ENCODE measurements at regions not wholly inside any gene's neighbourhood (a gene's known extent, or its start where the extent isn't known, plus 50 kb on each side); places are given as distances from the start of the nearest gene placed in this dataset.
"Not testable (repeated sequence)": the region's sequence is repeated elsewhere in the genome, so short reads cannot be mapped to it uniquely, and the experiment has no call there.

GRCh38 chr13:59229861-59230260 is 933.9 kb downstream of the DIAPH3 start:
- no peak for DNase-seq (ENCODE audit: low read depth in 2 of 2)

DNA sequence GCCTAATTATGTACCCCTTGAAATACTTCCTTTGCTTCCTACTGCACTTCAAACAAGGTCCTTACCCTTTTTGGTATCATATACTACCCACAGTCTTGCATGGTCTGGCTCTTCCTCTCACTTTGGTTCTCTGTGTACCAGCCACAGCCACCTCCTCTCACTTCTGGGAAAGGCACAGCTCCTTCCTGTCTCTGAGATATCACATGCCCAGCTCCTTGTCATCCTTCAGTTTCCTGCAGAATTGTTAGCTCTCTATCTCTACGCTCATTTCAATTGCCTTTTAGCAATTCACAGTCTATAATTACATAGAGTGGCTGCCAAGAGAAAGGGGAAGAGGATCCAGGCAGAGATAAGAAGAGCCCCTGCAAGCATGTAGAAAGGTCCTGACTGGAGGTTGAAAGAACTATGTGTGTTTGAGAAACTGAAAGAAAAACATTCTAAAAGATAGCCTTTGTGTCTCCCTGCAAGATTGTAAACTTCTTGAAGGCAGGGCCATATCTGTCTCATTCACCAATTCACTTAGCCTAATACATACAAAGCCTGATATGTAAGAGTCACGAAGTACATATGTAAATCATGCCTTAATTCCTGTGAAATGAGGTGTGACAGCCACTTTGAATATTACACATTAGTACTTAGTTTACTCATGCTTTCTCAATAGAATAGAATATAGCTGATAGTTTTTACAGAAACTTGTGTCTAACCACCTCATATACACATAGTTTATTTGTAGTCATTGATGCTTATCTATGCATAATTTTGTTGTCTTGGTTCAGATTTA is 933.1 kb downstream of the DIAPH3 start:
- no peak for DNase-seq (ENCODE audit: low read depth in 2 of 2)

- DNase-seq (ENCODE audit: low read depth in 2 of 2), result no peak
These were observed 927.3 kb downstream of the DIAPH3 start for GRCh38 chr13:59236309-59236919.

- DNase-seq (ENCODE audit: low read depth in 2 of 2), result no peak
These were observed 926.8 kb downstream of the DIAPH3 start for GRCh38 chr13:59236944-59237343.

DNA sequence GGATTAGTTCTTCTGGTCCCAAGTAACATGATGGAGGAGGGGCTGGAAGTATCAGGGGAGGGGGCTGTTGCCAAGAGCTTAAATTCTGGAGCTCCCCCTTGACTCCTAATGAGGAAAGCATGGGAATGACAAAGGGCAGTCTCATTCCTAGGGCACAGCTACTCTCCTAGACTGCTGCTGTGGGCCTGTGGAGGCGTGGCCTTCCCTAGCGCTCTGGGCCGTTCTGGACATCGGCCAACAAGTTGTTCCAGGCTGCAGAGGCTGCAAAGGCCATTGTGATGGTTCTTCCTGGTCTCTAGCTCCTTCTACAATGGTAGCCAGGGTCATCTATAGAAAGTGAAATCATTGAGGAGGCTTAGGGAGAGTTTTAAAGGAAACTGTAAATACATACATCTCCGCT is 916.6 kb downstream of the DIAPH3 start:
- no peak for DNase-seq (ENCODE audit: low read depth in 2 of 2)

DNA sequence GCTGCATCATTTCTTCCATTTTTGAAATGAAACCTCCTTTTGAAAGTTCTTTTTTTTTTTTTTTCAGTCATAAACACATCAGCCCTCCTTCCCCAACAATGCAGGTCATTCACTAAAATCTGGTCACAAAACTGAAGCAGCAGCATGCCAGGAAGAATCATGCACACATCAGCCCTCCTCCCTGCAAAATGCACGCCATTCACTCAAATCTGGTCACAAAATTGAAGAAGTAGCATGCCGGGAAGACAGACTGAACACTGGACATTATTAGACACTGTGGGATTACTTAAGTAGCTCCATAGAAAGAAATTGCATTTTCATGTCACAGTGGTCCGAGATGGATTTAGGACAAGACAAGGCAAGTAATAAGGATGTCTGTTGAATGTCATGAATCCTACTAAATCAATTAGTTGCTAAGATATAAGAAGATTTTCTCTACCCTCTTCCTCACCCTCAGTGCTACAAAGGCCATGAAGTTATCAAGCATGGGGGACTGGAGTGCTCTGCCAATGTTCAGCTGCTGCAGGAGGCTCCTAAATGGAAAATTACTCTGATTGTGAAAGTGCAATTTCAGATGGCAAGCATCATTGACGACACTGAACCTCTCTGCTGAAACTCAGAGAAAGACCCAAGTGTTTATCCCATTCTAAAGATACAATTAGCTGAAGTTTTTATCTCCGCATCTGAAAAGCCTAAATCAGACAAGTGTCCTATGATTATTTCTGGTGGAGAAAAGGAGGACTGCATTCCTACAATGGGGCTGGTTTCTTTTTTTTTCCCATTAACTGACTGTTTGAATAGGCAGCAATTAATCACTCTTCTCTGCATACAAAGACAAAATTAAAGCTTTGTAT is 913.2 kb downstream of the DIAPH3 start:
- no peak for DNase-seq (ENCODE audit: low read depth in 2 of 2)

GRCh38 chr13:59259165-59260000 is 904.3 kb downstream of the DIAPH3 start:
- DNase-seq (ENCODE audit: low read depth in 2 of 2), result no peak

GRCh38 chr13:59261928-59262488 is 901.7 kb downstream of the DIAPH3 start:
- no peak for DNase-seq (ENCODE audit: low read depth in 2 of 2)

DNA sequence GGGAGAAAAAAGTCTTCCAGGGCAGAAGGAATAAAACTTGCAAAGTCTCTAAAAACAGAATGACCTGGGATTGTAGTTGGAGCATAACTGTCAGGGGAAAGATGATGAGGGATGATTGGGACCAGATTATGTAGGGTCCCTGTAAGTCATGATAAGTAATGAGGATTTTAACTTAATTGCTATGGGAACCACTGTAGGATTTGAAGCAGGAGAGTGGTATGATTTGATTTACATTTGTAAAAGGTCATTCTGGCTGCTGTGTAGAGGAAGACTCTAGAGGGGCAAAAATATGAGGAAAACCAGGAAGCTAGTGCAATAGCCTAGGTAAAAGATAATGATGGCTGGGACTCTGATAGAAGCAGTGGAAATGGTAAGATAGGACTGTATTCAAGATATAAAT is 900.2 kb downstream of the DIAPH3 start:
- no peak for DNase-seq (ENCODE audit: low read depth in 2 of 2)

DNA sequence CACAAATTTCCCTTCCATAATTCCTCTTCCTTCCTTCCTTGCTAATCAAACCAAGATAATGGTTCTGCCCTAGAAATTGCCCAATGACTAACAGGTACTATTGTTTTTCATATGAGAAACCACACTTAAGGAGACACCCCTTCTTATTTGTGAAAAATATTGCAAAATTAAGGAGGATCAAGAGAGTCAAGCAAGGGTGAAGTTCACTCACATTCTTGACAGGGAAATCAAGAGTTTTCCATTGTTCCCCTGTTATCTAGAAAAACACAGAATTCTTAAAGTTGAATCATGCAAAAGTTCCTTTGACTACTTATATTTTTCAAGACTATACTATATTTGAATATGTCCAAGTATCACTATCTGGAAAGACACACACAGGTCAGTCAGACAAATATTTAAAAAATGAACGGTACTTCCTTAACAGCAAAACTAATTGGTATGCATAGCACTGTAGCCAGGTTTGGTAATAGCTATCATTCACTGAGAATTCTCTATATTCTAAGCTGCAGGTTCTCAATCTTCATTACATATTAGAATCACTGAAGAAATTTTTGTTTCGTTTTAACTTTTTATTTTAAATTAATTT is 897.2 kb downstream of the DIAPH3 start:
- no peak for DNase-seq (ENCODE audit: low read depth in 2 of 2)

DNA sequence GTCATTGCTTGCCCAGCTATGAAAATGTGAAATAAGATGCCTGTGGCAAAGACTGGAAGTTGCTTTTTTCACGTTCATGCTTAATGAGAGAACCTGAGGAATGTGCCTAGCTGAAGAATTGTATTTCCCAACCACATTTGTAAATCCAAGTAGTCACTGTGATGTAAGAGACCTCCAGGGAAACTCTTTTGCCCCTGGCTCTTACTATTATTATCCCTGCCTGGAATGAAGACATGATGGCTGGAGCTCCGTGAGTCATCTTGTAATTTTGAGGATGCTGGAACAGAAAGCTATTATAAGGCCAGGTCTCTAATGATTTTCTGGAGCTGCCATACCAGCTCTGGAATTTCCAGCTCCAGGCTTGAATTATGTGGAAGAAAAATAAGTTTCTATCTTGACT is 894.3 kb downstream of the DIAPH3 start:
- no peak for DNase-seq (ENCODE audit: low read depth in 2 of 2)

DNA sequence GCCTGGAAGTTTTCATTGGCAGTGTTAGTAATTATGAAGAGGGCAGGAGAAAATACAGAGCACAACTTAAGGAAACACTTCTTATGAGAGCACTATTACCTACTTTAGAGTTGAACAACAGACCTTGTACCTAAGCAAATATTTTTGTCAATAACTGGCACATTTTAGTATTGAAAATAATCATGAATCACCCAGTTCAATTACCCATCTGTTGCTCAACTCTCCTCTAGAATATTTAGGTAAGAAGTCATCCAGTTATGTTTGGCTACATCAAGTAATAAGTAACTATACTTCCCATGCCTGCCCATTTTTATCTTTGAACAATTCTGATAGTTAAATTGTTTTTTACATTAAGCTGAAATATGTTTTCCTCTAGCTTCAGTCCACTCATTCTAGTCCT is 893.4 kb downstream of the DIAPH3 start:
- no peak for DNase-seq (ENCODE audit: low read depth in 2 of 2)

DNA sequence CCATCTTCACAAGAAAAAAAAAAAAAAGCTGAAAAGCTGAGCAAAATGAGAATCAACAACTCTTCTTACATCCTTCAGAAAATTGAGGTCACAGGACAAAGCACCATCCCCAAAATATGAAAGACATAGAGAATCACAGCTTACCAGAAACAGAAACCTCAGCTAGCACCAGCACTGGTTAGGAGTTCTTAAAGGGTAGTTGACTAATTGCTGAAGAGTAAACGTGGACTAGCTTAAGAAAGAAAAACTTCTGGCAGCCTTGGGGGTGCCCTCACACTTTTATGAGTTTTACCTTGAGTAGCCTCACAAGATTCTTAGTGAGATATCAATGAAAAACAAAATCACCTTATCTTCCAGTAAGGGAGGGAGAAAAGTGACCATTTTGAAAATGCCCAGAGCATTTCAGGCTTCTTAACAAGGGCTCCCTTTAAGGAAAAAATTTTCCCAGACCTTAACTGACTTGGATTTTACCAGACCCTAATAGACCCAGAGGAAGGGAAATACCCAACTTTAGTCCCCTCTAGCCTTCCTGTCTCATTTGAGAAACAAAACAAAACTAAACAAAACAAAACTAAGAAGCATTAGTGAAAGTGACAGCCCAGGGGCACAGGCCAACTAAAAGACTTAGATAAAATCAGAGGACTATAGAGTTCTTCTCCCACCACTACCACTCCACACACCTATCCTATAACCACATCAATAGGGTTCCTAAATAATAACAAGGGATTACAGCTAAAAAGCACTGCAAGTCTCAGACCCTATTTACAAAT is 888.6 kb downstream of the DIAPH3 start:
- DNase-seq (ENCODE audit: low read depth in 2 of 2), result no peak

DNA sequence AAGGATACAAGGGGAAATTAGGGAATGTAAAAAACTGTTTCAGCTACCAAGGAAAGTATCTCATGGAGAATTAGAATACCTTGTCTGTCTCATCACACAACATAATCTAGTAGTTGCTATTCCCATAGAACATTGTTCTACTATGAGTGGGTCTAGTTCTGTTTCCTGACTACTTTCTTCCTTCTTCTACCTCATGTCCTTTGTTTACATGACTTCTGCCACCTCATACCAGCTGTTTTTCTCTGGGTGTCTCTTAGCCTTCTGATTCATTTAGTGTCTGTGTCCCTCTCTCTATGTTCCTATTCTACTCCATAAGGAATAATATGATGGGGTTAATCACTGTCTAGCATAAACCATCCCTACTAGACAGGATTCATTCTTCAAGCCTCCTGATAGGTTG is 887.3 kb downstream of the DIAPH3 start:
- no peak for DNase-seq (ENCODE audit: low read depth in 2 of 2)

DNA sequence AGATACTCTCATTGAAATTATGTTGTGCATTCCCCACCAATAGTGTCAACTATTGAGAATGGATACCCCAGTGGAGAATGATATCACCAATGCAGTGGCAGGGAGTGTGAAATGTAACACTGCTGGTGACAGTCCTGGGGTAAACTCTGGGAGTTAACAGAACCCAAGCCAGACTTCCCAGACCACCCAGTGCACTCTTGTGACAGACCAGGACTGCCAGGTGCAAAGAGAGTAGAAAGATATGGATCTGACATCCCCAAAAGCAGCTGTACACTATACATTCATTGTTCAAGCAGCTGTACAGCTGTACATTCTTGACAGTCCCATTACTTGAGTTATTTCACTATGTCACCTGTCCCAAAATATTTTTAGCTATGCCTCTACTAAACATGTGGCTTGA is 886.6 kb downstream of the DIAPH3 start:
- DNase-seq (ENCODE audit: low read depth in 2 of 2), result no peak

- DNase-seq (ENCODE audit: low read depth in 2 of 2), result no peak
These were observed 884.7 kb downstream of the DIAPH3 start for GRCh38 chr13:59279028-59279427.

DNA sequence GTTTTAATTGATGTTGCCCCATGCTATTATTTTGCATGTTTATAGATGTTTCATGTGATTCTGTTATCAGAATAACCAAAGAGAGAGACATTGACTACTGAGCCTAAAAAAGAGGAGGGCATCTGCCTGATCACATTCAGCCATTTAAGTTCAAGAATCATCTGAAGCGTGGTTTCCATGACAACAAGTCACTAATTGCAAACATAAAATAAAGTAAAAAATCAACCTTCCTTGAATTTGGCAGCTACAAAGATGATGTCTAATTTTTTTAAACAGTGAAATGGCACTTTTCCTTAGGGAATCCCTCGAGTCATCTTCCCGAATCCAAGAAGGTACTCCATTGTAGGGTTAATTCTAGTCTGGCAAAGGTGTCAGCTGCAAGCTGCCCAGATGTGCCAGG is 884.2 kb downstream of the DIAPH3 start:
- DNase-seq (ENCODE audit: low read depth in 2 of 2), result no peak

- DNase-seq (ENCODE audit: low read depth in 2 of 2), result no peak
These were observed 883.4 kb downstream of the DIAPH3 start for GRCh38 chr13:59280297-59280696.

- no peak for DNase-seq (ENCODE audit: low read depth in 2 of 2)
These were observed 882.3 kb downstream of the DIAPH3 start for GRCh38 chr13:59281453-59281852.

DNA sequence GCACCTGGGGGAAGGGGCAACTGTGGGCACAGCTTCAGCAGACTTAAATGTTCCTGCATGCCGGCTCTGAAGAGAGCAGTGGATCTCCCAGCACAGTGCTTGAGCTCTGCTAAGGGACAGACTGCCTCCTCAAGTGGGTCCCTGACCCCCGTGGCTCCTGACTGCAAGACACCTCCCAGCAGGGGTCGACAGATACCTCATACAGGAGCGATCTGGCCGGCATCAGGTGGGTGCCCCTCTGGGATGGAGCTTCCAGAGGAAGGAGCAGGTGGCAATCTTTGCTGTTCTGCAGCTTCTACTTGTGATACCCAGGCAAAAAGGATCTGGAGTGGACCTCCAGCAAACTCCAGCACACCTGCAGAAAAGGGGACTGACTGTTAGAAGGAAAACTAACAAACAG is 871.5 kb downstream of the DIAPH3 start:
- DNase-seq (ENCODE audit: low read depth in 2 of 2), result not testable (repeated sequence)

All from activated CD4-positive, alpha-beta T cell treated with anti-CD3 and anti-CD28 coated beads for 24 hours (primary cell).